Cardiac septum (tissue), 1 donor: ENCODE measurements at regions not wholly inside any gene's neighbourhood (a gene's known extent, or its start where the extent isn't known, plus 50 kb on each side); places are given as distances from the start of the nearest gene placed in this dataset.

ENCODE experiments used
- DNase-seq: peaks from one replicate; pipeline ENCODE4 v3.0.0-alpha.2; 2020; ENCODE audit warnings: low spot score
- intact Hi-C: fragments of 100-400 bp; cut with DNase I; formaldehyde crosslinking; loops from one replicate; pipeline ENCODE4 v1.14.0; 2022
- donor health status: DM: no; HTN: no; CAD: no.

GRCh38 chr3:3634326-3634725, 164.9 kb upstream of the LRRN1 start:
- DNase-seq, result no peak
- intact Hi-C loops, result no loop called here

GRCh38 chr3:3633761-3634160, 165.5 kb upstream of the LRRN1 start:
- DNase-seq, result no peak
- intact Hi-C loops, result no loop called here

GRCh38 chr3:3632449-3632848, 166.8 kb upstream of the LRRN1 start:
- intact Hi-C loops, result no loop called here

GRCh38 chr3:3631114-3631513, 168.1 kb upstream of the LRRN1 start:
- intact Hi-C loops, result no loop called here
- DNase-seq, result no peak

More at GRCh38 chr3:3632449-3632848, 166.8 kb upstream of the LRRN1 start:
- no peak for DNase-seq

- DNase-seq, result no peak
- intact Hi-C loops, result no loop called here
These were observed 169.3 kb upstream of the LRRN1 start for GRCh38 chr3:3629911-3630310.

GRCh38 chr3:3628676-3629328, 170.4 kb upstream of the LRRN1 start:
- DNase-seq, result no peak
- intact Hi-C loops, result no loop called here

GRCh38 chr3:3627114-3627513, 172.1 kb upstream of the LRRN1 start:
- DNase-seq, result no peak
- intact Hi-C loops, result no loop called here

GRCh38 chr3:3625544-3626271, 173.5 kb upstream of the LRRN1 start:
- intact Hi-C loops, result no loop called here
- DNase-seq, result no peak

- intact Hi-C loops, result no loop called here
- no peak for DNase-seq
These were observed 179.4 kb upstream of the LRRN1 start for GRCh38 chr3:3619815-3620214.

- intact Hi-C loops, result no loop called here
- DNase-seq, result no peak
These were observed 180.6 kb upstream of the LRRN1 start for GRCh38 chr3:3618623-3619022.

GRCh38 chr3:3615533-3615932, 183.7 kb upstream of the LRRN1 start:
- intact Hi-C loops, result no loop called here
- DNase-seq, result no peak

- intact Hi-C loops, result no loop called here
These were observed 188.5 kb upstream of the LRRN1 start for GRCh38 chr3:3610581-3611298.

GRCh38 chr3:3606321-3606720, 192.9 kb upstream of the LRRN1 start:
- intact Hi-C loops, result no loop called here
- no peak for DNase-seq

More at GRCh38 chr3:3610581-3611298, 188.5 kb upstream of the LRRN1 start:
- no peak for DNase-seq

GRCh38 chr3:3605226-3605625, 194.0 kb upstream of the LRRN1 start:
- no peak for DNase-seq
- intact Hi-C loops, result no loop called here

- intact Hi-C loops, result no loop called here
- no peak for DNase-seq
These were observed 195.9 kb upstream of the LRRN1 start for GRCh38 chr3:3603351-3603750.

- DNase-seq, result no peak
- intact Hi-C loops, result no loop called here
These were observed 198.4 kb upstream of the LRRN1 start for GRCh38 chr3:3600665-3601340.

- intact Hi-C loops, result no loop called here
- no peak for DNase-seq
These were observed 200.2 kb upstream of the LRRN1 start for GRCh38 chr3:3599016-3599415.

GRCh38 chr3:3594986-3595385, 204.2 kb upstream of the LRRN1 start:
- no peak for DNase-seq
- intact Hi-C loops, result no loop called here

- intact Hi-C loops, result no loop called here
- DNase-seq, result no peak
These were observed 209.5 kb upstream of the LRRN1 start for GRCh38 chr3:3589715-3590130.

GRCh38 chr3:3587647-3587972, 211.6 kb upstream of the LRRN1 start:
- intact Hi-C loops, result no loop called here
- no peak for DNase-seq
